ENCODE measurements at regions not wholly inside any gene's neighbourhood (a gene's known extent, or its start where the extent isn't known, plus 50 kb on each side); places are given as distances from the start of the nearest gene placed in this dataset.

DNA sequence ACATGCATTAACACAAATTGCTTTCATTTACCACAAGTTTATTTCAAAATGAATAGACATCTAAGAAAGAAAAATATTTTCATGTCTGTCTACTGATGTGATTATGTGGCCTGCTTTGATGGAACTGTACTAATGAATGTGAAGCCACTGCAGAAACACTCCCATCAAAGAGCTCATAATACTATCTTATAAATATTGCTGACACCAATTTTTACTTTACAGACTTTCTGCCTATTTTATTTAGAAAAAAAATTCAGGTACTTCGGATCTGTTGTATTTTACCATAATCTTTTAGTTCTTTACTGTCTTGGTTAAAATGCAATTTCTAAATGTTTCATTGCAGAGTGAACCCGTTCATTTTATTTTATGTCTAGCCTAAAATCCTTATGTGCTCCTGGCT lies 281.9 kb downstream of the ICE1 start:
- no peak for ATAC-seq
- no peaks in the 10 kb centered on the region for H3K36me3 Mint-ChIP-seq (ENCODE audit: low read depth)
- TF ChIP-seq, protein P1, sequence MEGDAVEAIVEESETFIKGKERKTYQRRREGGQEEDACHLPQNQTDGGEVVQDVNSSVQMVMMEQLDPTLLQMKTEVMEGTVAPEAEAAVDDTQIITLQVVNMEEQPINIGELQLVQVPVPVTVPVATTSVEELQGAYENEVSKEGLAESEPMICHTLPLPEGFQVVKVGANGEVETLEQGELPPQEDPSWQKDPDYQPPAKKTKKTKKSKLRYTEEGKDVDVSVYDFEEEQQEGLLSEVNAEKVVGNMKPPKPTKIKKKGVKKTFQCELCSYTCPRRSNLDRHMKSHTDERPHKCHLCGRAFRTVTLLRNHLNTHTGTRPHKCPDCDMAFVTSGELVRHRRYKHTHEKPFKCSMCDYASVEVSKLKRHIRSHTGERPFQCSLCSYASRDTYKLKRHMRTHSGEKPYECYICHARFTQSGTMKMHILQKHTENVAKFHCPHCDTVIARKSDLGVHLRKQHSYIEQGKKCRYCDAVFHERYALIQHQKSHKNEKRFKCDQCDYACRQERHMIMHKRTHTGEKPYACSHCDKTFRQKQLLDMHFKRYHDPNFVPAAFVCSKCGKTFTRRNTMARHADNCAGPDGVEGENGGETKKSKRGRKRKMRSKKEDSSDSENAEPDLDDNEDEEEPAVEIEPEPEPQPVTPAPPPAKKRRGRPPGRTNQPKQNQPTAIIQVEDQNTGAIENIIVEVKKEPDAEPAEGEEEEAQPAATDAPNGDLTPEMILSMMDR (IDR thresholded peaks at IDR 0.05), result no peak
- peaks cover 14% of the 10 kb centered on the region for H3K27me3 Mint-ChIP-seq
- no peak overlapping the region for H3K27ac Mint-ChIP-seq
- no peaks in the 10 kb centered on the region for H3K4me1 Mint-ChIP-seq (ENCODE audit: low read depth)
- H3K4me3 Mint-ChIP-seq, result no peak overlapping the region
- H3K9me3 Mint-ChIP-seq, result no peaks in the 10 kb centered on the region
- intact Hi-C loops (cut with micrococcal nuclease), result no loop called here
- no peak for DNase-seq
- CTCF ChIA-PET, result no interaction called here
- POLR2A ChIA-PET, result no interaction called here

DNA sequence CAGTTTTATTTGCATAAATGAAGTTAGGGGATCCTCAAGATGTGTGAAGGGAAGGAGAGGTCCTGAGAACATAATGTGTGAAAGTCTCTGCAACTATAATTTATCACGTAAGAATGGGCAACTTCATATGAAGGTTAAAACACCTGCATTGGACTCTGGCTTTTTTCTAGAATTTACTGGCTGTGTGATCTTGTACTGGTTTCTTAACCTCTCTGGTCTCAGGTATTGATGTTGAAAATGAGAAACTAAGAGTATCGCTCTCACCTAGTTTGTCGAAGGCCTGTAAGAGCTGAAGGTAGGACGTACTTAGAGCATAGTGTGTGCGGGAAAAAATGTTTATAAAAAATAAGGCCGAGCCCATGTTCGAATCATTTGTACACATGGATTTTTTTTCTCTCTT lies 280.5 kb downstream of the ICE1 start:
- POLR2A ChIA-PET, result no interaction called here

GRCh38 chr5:5700549-5700948 lies 278.1 kb downstream of the ICE1 start:
- Mint-ChIP-seq H3K4me1 (ENCODE audit: low read depth) (no peaks in the 10 kb centered on the region), H3K36me3 (ENCODE audit: low read depth) (no peaks in the 10 kb centered on the region), H3K9me3 (no peaks in the 10 kb centered on the region), H3K4me3 (no peak overlapping the region), H3K27me3 (peaks cover 13% of the 10 kb centered on the region), H3K27ac (no peak overlapping the region)
- ChIA-PET CTCF (no interaction called here), POLR2A (no interaction called here)
- no peak for DNase-seq
- TF ChIP-seq, protein P1 (IDR thresholded peaks at IDR 0.05), result no peak
- ATAC-seq, result no peak
- intact Hi-C loops (cut with micrococcal nuclease), result no loop called here

More for the DNA sequence above, 280.5 kb downstream of the ICE1 start:
- H3K9me3 Mint-ChIP-seq, result no peaks in the 10 kb centered on the region
- H3K4me1 Mint-ChIP-seq (ENCODE audit: low read depth), result no peaks in the 10 kb centered on the region
- no peak overlapping the region for H3K4me3 Mint-ChIP-seq
- TF ChIP-seq, protein P1 (IDR thresholded peaks at IDR 0.05), result no peak
- H3K36me3 Mint-ChIP-seq (ENCODE audit: low read depth), result no peaks in the 10 kb centered on the region
- CTCF ChIA-PET, result no interaction called here
- ATAC-seq (no peak), DNase-seq (no peak)
- no peak overlapping the region for H3K27ac Mint-ChIP-seq
- intact Hi-C loops (cut with micrococcal nuclease), result no loop called here
- peaks cover 14% of the 10 kb centered on the region for H3K27me3 Mint-ChIP-seq

DNA sequence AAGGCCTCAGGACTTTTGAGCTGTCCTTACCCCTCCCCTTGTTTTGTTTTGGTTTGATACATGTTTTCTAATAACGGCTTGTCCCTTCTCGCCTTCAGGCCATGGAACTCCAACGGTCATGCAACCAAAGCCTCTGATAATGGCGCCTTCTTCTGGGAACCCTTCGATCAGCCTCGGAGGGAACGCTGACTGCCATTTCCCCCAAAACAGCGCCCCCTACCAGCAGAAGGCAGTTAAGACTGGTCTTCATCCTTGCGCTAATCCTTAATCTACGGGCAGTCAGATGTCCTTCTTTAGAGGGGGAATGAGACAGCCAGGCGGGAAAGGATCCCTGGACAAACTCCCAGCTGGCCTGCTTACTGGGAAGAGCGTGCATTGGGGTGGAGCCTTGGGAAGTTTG lies 276.6 kb downstream of the ICE1 start:
- DNase-seq (peak; percentile 6), ATAC-seq (no peak)
- Mint-ChIP-seq H3K27ac (no peak overlapping the region), H3K27me3 (peaks cover 10% of the 10 kb centered on the region), H3K9me3 (no peaks in the 10 kb centered on the region), H3K4me1 (ENCODE audit: low read depth) (no peaks in the 10 kb centered on the region), H3K36me3 (ENCODE audit: low read depth) (no peaks in the 10 kb centered on the region), H3K4me3 (no peak overlapping the region)
- ChIA-PET CTCF (interaction anchor here (0.7 kb wide), 1 partner anchor 11 kb away, joined by 3 read pairs; no protein-coding TSS in a partner anchor), POLR2A (no interaction called here)
- TF ChIP-seq, protein P1 (IDR thresholded peaks at IDR 0.05), result no peak
- intact Hi-C loops (cut with micrococcal nuclease), result no loop called here

GRCh38 chr5:5695266-5695665 lies 272.8 kb downstream of the ICE1 start:
- CTCF ChIA-PET, result no interaction called here
- POLR2A ChIA-PET, result no interaction called here
- H3K4me3 Mint-ChIP-seq, result no peak overlapping the region
- no peaks in the 10 kb centered on the region for H3K9me3 Mint-ChIP-seq
- TF ChIP-seq, protein P1 (IDR thresholded peaks at IDR 0.05), result no peak
- ATAC-seq (no peak), DNase-seq (no peak)
- H3K27me3 Mint-ChIP-seq, result peaks cover 9% of the 10 kb centered on the region
- intact Hi-C loops (cut with micrococcal nuclease), result no loop called here
- no peaks in the 10 kb centered on the region for H3K36me3 Mint-ChIP-seq (ENCODE audit: low read depth)
- no peaks in the 10 kb centered on the region for H3K4me1 Mint-ChIP-seq (ENCODE audit: low read depth)
- no peak overlapping the region for H3K27ac Mint-ChIP-seq

Measured in activated CD8-positive, alpha-beta T cell treated with anti-CD3 and anti-CD28 coated beads for 36 hours (primary cell).